Right ventricle myocardium inferior (tissue), 1 donor: ENCODE measurements at regions not wholly inside any gene's neighbourhood (a gene's known extent, or its start where the extent isn't known, plus 50 kb on each side); places are given as distances from the start of the nearest gene placed in this dataset.
A peak's percentile ranks its signal among the peaks of the same experiment; 100 is the strongest.
"Not testable (repeated sequence)": the region's sequence is repeated elsewhere in the genome, so short reads cannot be mapped to it uniquely, and the experiment has no call there.

Experiments
- ATAC-seq: fragments of 200-7000 bp; cut with Tn5 transposase; one replicate; pipeline ENCODE4 v1.9.1; 2020; ENCODE audit warnings: mild to moderate bottlenecking, moderate library complexity
- DNase-seq: peaks from one replicate; pipeline ENCODE4 v3.0.0; 2021; ENCODE audit errors: missing footprints
- intact Hi-C: fragments of 100-400 bp; cut with DNase I; formaldehyde crosslinking; loops from one replicate; pipeline ENCODE4 v1.11.0; 2022
- donor health status: DM: no; HTN: yes; CAD: no; lungs with severe emphysema.

GRCh38 chr5:152650413-152650812, 245.3 kb upstream of the NMUR2 start:
- intact Hi-C loops: no loop called here
- DNase-seq (no peak), ATAC-seq (no peak)

DNA sequence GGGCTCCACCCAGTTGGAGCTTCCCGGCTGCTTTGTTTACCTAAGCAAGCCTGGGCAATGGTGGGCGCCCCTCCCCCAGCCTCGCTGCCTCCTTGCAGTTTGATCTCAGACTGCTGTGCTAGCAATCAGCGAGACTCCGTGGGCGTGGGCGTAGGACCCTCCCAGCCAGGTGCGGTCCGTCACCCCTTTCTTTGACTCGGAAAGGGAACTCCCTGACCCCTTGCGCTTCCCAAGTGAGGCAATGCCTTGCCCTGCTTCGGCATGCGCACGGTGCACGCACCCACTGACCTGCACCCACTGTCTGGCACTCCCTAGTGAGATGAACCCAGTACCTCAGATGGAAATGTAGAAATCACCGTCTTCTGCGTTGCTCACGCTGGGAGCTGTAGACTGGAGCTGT, 254.4 kb upstream of the NMUR2 start:
- intact Hi-C loops, DNase-seq, ATAC-seq: not testable (repeated sequence)

- ATAC-seq (no peak), DNase-seq (no peak)
- intact Hi-C loops: no loop called here
Measured at GRCh38 chr5:152673601-152674000, 268.5 kb upstream of the NMUR2 start.

- ATAC-seq: peak; percentile 69
- intact Hi-C loops: no loop called here
Measured at GRCh38 chr5:152674403-152674802, 269.3 kb upstream of the NMUR2 start.

DNA sequence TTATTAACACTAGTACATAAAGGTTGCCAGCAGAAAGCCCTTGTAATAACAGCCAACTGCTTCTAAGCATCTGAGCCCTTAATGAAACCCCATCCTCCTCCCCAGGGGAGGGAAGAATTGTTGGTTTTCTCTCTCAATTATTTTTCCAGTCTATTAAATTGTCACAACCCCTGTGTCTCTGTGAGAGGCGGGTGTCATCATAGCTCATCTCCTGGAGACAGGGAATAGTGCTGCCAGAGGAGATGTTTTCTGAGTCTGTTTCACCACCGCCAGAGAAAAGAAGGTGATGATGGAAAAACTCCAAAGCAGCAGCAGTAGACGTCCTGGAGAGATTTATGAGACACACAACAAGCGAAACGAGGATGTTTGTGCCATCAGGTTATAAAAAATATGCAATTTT, 271.1 kb upstream of the NMUR2 start:
- ATAC-seq (no peak), DNase-seq (no peak)
- intact Hi-C loops: no loop called here

More at GRCh38 chr5:152674403-152674802, 269.3 kb upstream of the NMUR2 start:
- DNase-seq: no peak

DNA sequence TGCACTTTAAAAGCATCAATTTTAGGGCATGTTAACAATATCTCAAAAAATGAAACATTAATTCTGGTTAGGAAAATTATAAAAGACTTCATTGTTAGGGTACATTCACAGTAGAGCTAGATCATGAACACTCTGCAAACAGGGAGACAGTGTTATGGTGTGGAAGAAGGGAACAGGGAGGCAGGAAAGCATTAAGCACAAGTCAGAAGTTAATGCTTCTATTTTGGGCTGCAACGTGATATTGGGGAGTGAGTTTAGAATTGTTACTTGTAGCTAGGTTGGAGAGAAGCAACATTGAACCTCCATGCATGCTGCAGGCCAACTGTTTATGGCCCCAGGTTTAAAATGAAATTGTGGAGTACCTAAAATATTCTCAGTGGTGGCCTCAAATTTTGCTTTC, 278.1 kb upstream of the NMUR2 start:
- DNase-seq (no peak), ATAC-seq (no peak)
- intact Hi-C loops: loop anchor here (5.0 kb wide), 1 partner anchor 51 kb away; no protein-coding TSS in a partner anchor

DNA sequence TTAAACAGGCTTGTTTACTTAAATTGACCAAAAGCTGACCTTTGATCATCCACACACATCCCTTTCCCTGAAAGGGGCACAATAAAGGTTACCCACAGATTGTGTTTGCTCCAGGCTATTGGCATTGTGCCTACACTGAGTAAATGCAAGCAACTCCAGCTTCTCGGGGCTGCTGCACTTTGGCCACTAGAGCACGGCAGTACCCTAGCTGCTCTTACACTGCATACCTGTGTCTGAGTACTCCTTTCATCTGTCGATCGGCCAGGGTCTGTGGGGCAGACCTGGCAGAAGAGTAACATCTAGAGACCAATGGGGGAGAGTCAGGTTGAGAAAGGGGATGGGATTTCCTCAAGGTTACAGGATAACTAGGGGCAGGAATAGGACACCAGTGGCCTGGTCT, 281.9 kb upstream of the NMUR2 start:
- DNase-seq (no peak), ATAC-seq (no peak)
- intact Hi-C loops: no loop called here

DNA sequence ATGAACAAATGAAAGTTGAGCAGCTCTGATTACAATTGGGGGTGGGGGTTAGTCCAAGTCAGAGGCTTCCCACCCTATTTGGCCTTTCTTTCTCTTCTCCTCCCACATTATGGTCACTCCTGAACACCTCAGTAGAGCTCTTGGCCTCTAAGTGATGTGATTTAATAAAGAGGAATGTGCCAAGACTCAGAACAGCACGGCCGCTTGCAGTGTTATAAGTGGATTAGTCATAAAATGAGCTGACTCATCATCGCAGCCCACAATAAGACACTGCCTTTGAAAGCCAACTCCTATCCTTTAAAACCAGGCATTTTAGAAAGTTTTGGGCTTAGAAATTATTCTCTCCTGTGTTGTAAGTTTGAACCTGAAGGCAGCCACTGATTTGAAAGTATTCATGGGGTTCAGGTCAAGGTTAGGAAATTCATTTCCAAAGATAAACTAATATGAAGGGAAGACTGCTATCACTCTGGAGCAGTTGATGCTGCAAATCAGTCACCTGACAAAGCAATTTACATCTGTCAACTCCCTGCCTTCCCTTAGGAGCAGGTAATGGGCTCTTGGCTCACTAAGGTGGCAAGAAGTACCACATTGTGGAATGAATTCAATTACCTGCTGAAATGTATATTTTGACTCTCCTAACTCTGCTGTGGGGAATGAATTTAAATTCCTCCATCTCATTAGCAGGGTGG, 283.6 kb upstream of the NMUR2 start:
- intact Hi-C loops: no loop called here
- ATAC-seq: peak; percentile 86
- DNase-seq: no peak

DNA sequence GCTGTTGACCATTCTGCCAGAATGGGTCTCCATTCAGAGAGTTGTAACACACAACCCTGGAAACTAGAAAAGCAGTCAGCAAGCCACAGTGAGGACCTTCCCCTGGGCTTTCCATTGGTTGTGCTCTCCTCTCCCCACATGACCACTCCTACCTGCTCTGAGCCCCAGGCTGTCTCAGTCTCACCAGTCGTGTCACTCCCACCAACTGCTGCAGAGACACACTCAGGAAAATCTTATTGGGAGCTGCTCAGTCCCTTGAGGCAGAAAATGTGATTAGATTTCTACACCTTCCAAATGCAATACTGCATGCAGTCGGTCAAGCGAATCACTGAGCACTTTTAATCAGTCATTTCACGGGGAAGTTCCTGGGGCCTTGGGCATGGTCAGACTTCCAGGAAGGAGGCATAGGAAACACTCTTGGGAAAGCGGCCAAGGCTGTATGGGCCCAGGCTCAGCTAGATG, 284.2 kb upstream of the NMUR2 start:
- DNase-seq (no peak), ATAC-seq (no peak)
- intact Hi-C loops: no loop called here

DNA sequence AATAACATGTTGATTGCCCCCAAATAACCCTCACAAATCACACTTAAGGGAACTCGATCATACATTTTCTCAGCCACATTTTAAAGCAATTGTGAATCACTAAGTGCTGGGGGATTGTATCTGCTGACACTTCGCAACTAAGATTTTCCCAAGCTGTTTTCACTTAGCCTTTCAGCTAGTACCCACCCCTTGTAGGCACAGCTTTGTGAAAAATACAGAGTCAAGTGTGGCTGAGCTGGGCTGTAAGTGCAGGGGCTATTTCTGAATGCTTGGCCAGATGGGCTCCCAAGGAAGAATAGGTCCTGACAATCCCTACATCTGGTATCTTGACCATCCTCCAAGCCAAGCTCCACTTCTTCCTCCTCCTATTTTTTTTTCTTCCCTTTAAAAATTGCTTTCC, 289.2 kb upstream of the NMUR2 start:
- DNase-seq: no peak
- intact Hi-C loops: no loop called here
- ATAC-seq: no peak

- DNase-seq (no peak), ATAC-seq (no peak)
- intact Hi-C loops: no loop called here
Measured at GRCh38 chr5:152701305-152701949, 296.3 kb upstream of the NMUR2 start.

DNA sequence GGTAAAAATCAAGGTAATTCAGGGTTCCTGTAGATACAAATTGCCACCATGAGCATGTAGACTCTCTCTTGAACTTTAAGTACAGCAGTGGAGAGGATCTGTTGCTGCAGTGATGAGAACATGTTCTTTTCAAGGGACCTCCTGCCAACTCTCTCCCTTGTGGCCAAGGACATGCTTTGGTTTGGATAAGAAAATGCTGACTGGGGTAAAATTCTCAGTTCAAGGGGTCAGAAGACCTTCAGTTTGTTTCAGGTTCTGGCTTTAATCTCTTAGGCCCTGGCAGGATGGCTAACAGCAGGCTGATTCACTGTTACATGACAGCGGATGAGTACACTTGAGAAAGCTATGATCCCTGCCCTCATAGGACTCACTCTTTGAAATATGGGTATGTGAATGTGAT, 299.2 kb upstream of the NMUR2 start:
- intact Hi-C loops: no loop called here
- no peak for DNase-seq
- no peak for ATAC-seq

GRCh38 chr5:152711801-152712388, 306.8 kb upstream of the NMUR2 start:
- ATAC-seq (no peak), DNase-seq (no peak)
- intact Hi-C loops: no loop called here

DNA sequence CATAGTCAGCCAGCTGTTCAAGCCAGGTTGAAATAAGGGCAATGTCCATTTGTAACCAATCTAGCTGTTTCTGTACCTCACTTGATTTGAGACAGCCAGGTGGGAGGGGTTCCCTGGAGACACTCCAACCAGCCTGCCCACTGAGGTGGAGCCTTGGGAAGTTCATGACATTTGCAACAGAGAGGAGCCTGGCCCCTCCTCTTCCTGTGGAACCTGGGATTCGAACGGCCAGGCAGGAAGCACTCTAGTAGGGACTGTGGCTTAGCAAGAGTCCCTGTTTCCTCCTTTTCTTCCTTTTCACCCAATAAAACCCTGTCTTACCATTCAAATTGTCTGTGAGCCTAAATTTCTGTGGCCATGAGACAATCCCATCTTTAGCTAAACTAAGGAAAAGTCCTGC, 312.3 kb upstream of the NMUR2 start:
- intact Hi-C loops: no loop called here
- DNase-seq: no peak
- ATAC-seq: no peak

DNA sequence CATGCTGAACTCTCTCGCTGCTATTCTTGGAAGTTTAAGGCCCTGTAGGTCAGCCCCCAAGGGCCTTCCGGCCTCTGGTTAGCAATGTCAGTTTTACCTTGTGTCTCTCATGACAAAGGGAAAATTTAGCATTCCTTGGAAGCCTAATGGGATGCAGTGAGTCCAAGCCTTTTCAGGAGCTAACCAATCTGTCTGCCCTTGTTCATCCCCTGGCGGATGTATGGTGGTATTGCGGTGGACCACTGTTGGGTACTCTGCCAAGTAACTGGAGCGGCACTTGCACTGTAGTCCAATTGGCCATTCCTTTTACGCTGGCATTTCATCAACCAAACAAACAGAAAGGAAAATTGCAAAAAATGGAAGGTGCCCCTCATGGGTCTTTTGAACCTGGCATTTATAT, 318.4 kb upstream of the NMUR2 start:
- intact Hi-C loops: no loop called here
- no peak for DNase-seq
- no peak for ATAC-seq

DNA sequence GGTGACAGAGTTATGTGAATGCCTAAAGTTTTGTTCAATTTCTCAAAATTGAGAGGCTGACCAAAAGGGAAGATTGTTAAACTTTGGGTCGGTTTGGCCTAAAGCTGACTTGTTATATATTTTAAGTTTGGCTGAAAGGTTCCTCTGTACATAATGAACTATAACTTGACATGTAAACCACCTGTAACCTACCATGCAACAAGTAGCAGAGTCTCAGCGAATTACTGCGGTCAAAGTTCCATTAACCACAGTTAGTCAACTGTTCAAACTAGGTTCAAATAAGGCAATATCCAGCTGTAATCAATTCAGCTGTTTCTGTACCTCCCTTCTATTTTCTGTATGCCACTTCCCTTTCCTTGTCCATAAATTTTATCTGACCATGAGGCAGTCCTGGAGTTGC, 325.1 kb upstream of the NMUR2 start:
- DNase-seq (no peak), ATAC-seq (no peak)
- intact Hi-C loops: no loop called here

DNA sequence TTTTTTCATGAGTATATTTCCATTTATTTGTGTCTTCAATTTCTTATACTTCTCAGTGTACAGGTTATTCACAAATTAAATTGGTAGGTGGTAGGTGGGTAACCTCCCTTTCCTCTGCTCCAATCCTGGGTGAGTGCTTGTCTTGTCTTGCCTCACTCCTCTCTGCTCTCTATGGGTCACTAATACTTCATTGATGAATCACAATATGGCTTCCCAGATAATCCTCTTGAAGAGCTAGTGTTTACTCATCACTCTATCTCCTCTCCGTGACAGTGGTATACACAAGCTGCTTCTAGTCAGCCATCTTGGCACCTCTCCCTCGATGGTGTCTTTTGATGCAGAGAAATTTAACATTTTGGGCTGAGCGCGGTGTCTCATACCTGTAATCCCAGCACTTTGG, 331.8 kb upstream of the NMUR2 start:
- DNase-seq (no peak), ATAC-seq (no peak)
- intact Hi-C loops: no loop called here

- intact Hi-C loops: no loop called here
- no peak for DNase-seq
- ATAC-seq: no peak
Measured at GRCh38 chr5:152739916-152740315, 334.8 kb upstream of the NMUR2 start.

GRCh38 chr5:152741126-152741525, 336.0 kb upstream of the NMUR2 start:
- ATAC-seq, DNase-seq, intact Hi-C loops: not testable (repeated sequence)

- DNase-seq, ATAC-seq, intact Hi-C loops: not testable (repeated sequence)
Measured at GRCh38 chr5:152787709-152788217, 382.7 kb upstream of the NMUR2 start.
